Inflammatory macrophage (primary cell): ENCODE measurements at regions not wholly inside any gene's neighbourhood (a gene's known extent, or its start where the extent isn't known, plus 50 kb on each side); places are given as distances from the start of the nearest gene placed in this dataset.
"Not testable (repeated sequence)": the region's sequence is repeated elsewhere in the genome, so short reads cannot be mapped to it uniquely, and the experiment has no call there.

Experiments used
- DNase-seq, 2 donors: peaks; one replicate each; pipeline ENCODE4 v3.0.0-alpha.2; 2020 to 2022

GRCh38 chr16:46387720-46388119, 233.5 kb downstream of the SHCBP1 start:
- not testable (repeated sequence) for DNase-seq

- DNase-seq: peak in 1 of 2 donors; percentile 2
These were observed 234.2 kb downstream of the SHCBP1 start for GRCh38 chr16:46386805-46387620.

GRCh38 chr16:46386110-46386771, 234.9 kb downstream of the SHCBP1 start:
- peak in 1 of 2 donors; percentile 56 for DNase-seq

- DNase-seq: peak; percentile 4 to 14
These were observed 236.7 kb downstream of the SHCBP1 start for GRCh38 chr16:46384285-46385061.

GRCh38 chr16:46383581-46383980, 237.6 kb downstream of the SHCBP1 start:
- not testable (repeated sequence) for DNase-seq

GRCh38 chr16:46382791-46383541, 238.2 kb downstream of the SHCBP1 start:
- not testable (repeated sequence) for DNase-seq

GRCh38 chr16:46382079-46382478, 239.1 kb downstream of the SHCBP1 start:
- not testable (repeated sequence) for DNase-seq

- DNase-seq: not testable (repeated sequence)
These were observed 239.8 kb downstream of the SHCBP1 start for GRCh38 chr16:46381344-46381743.
